GM10266 (cell line): ENCODE measurements at regions not wholly inside any gene's neighbourhood (a gene's known extent, or its start where the extent isn't known, plus 50 kb on each side); places are given as distances from the start of the nearest gene placed in this dataset.

Experiments
- DNase-seq: peaks from one replicate; pipeline ENCODE4 v3.0.0; 2012; ENCODE audit errors: extremely low spot score
- CTCF ChIP-seq: IDR thresholded peaks from 2 replicates; pipeline ENCODE4 v1.5.1; 2012; ENCODE audit warnings: mild to moderate bottlenecking, low read depth; ENCODE audit not compliant: control insufficient read depth, insufficient read depth; ENCODE audit errors: missing control alignments

- TF ChIP-seq CTCF, result no peak
- DNase-seq, result no peak
Observed at GRCh38 chr4:123987408-123987807, 590.8 kb downstream of the SPRY1 start.

- DNase-seq, result no peak
- no peak for TF ChIP-seq CTCF
Observed at GRCh38 chr4:123990310-123990870, 593.8 kb downstream of the SPRY1 start.

- no peak for TF ChIP-seq CTCF
- no peak for DNase-seq
Observed at GRCh38 chr4:123994917-123995316, 598.3 kb downstream of the SPRY1 start.

GRCh38 chr4:123995936-123996335 lies 599.3 kb downstream of the SPRY1 start:
- no peak for TF ChIP-seq CTCF
- DNase-seq, result no peak

GRCh38 chr4:123996718-123997510 lies 600.3 kb downstream of the SPRY1 start:
- DNase-seq, result no peak
- no peak for TF ChIP-seq CTCF

GRCh38 chr4:123997776-123998449 lies 601.3 kb downstream of the SPRY1 start:
- no peak for TF ChIP-seq CTCF
- no peak for DNase-seq

GRCh38 chr4:124000233-124000632 lies 603.6 kb downstream of the SPRY1 start:
- no peak for TF ChIP-seq CTCF
- no peak for DNase-seq
